ENCODE measurements at regions not wholly inside any gene's neighbourhood (a gene's known extent, or its start where the extent isn't known, plus 50 kb on each side); places are given as distances from the start of the nearest gene placed in this dataset.

DNA sequence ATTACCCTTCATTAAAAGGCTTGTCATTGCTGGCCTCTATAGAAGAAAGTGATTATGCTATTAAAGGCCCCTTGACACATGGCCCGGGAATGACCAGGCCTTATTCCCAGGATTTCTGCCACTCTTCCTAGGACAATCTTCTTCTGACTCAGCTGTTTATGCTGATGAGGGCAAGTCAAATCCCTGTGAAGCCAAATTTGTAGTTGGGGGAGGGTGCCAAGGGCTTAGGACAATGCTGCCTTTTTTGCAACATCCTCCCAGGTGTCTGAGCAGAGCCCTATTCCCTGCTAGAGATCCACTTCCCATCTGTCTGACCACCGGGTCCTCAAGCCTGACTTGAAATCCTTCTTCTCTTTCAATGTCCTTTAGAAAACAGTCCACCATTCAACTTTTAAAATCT lies 230.7 kb upstream of the SRRM4 start:
- no peak for DNase-seq
- Histone ChIP-seq H3K9me3 (no peaks in the 10 kb centered on the region), H3K27me3 (no peaks in the 10 kb centered on the region), H3K4me1 (no peaks in the 10 kb centered on the region), H3K27ac (no peak overlapping the region), H3K36me3 (no peaks in the 10 kb centered on the region), H3K4me3 (no peak overlapping the region)
- TF ChIP-seq, protein P1, sequence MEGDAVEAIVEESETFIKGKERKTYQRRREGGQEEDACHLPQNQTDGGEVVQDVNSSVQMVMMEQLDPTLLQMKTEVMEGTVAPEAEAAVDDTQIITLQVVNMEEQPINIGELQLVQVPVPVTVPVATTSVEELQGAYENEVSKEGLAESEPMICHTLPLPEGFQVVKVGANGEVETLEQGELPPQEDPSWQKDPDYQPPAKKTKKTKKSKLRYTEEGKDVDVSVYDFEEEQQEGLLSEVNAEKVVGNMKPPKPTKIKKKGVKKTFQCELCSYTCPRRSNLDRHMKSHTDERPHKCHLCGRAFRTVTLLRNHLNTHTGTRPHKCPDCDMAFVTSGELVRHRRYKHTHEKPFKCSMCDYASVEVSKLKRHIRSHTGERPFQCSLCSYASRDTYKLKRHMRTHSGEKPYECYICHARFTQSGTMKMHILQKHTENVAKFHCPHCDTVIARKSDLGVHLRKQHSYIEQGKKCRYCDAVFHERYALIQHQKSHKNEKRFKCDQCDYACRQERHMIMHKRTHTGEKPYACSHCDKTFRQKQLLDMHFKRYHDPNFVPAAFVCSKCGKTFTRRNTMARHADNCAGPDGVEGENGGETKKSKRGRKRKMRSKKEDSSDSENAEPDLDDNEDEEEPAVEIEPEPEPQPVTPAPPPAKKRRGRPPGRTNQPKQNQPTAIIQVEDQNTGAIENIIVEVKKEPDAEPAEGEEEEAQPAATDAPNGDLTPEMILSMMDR (IDR thresholded peaks at IDR 0.05): no peak
- ATAC-seq: no peak
- intact Hi-C loops (cut with DNase I): no loop called here

DNA sequence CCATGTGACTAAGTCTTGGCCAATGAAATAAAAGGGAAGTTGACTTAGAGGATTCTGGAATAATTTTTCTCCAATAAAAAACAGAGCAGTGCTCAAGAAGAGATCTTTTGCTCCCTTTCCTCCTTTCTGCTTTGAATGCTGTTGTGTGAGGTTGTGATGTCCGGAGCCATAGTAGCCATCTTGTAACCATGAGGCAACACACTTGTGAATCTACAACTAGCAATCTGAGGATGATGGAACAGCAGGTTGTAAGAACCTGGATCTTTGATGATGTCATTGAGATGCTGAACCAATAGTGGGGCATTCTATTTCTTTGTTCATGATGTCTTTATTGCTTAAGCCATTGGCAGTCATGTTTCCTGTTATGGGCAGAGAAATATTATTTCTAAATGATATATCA lies 230.0 kb upstream of the SRRM4 start:
- Histone ChIP-seq H3K4me1 (no peaks in the 10 kb centered on the region), H3K27ac (no peak overlapping the region), H3K4me3 (no peak overlapping the region), H3K36me3 (no peaks in the 10 kb centered on the region), H3K27me3 (no peaks in the 10 kb centered on the region), H3K9me3 (no peaks in the 10 kb centered on the region)
- TF ChIP-seq, protein P1 (IDR thresholded peaks at IDR 0.05): no peak
- ATAC-seq (no peak), DNase-seq (no peak)
- intact Hi-C loops (cut with DNase I): no loop called here

DNA sequence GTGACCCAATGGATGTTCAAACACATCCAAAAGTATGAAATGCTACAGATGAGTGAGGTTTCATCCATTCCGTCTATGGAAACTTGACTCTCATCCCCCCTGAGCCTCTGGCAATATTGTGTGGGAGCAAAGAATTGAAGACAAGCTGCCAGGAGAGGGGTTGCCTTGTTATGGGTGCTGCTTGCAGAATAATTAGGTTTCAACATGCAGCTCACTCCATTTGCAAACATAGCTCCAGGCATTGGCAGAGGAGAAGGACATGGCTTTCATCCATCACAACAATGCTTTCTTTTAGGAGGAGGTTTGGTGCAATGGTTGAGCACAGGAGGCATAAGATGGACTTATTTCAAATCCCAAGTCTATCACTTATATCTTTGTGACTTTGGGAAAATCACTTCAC lies 220.7 kb upstream of the SRRM4 start:
- Histone ChIP-seq H3K36me3 (no peaks in the 10 kb centered on the region), H3K9me3 (no peaks in the 10 kb centered on the region), H3K27ac (no peak overlapping the region), H3K4me1 (no peaks in the 10 kb centered on the region), H3K27me3 (no peaks in the 10 kb centered on the region), H3K4me3 (no peak overlapping the region)
- ATAC-seq: no peak
- DNase-seq: no peak
- intact Hi-C loops (cut with DNase I): no loop called here
- TF ChIP-seq, protein P1 (IDR thresholded peaks at IDR 0.05): no peak

DNA sequence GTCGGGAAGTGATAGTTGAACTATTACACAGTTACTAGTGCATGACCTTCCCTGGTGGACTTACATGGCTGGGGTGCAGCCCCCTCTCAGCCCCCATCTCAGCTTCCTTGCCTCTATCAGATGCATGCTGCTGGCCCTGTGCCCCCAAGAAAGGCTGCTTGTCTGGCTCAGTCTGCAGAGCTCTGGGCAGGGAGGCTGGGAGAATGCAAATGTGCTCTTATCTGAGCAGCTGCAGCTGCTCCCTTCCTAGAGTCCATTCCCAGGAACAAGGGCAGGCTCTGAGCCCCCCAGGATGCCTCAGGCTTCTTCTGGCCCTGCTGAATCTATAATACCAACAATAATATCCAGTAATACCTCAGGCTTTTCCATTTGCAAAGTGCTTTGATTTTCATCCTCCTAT lies 218.1 kb upstream of the SRRM4 start:
- H3K9me3 ChIP-seq: no peaks in the 10 kb centered on the region
- intact Hi-C loops (cut with DNase I): no loop called here
- DNase-seq (no peak), ATAC-seq (no peak)
- no peak overlapping the region for H3K27ac ChIP-seq
- H3K36me3 ChIP-seq: no peaks in the 10 kb centered on the region
- H3K4me1 ChIP-seq: no peaks in the 10 kb centered on the region
- TF ChIP-seq, protein P1 (IDR thresholded peaks at IDR 0.05): no peak
- no peaks in the 10 kb centered on the region for H3K27me3 ChIP-seq
- no peak overlapping the region for H3K4me3 ChIP-seq

DNA sequence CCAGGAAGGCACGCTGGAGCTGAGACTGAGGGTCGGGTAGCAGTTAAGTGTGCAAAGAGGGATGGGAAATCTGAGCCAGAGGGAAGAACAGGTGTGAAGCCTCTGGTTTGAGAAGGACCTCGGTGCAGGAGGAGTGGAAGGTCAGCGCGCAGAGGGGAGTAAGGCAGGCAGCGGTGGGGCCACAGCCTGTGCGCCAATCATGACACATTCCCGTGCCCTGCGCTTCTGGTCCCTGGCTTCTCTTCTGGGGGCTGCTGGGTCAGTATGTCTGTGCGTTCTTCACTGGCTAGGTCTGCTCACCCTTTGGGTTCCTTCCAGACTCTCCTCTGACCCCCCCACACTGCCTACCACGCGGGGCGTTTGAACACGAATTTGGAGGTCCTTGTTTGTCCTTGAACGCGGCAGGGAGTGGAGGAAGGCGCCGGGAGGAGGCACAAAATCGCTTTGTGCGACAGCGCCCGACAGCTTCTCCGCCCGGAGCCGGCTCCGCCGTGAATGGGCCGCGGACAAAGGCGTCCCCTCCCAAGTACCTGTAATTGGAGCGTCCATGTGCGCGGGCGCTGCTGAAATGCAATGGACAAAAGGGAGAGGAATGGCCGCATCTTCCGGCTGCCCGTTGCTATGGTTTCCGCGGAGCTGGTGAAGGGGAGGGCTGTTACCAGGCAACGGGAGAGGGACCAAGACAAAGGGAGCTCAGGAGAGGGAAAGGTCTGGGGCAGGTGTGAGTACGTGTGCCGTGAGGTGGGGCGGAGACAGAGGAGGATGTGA lies 207.2 kb upstream of the SRRM4 start:
- H3K27me3 ChIP-seq: peaks cover 11% of the 10 kb centered on the region

More for the DNA sequence above, 207.2 kb upstream of the SRRM4 start:
- Histone ChIP-seq H3K9me3 (no peaks in the 10 kb centered on the region), H3K4me1 (no peaks in the 10 kb centered on the region), H3K4me3 (no peak overlapping the region), H3K36me3 (no peaks in the 10 kb centered on the region), H3K27ac (no peak overlapping the region)
- ATAC-seq (no peak), DNase-seq (no peak)
- TF ChIP-seq, protein P1 (IDR thresholded peaks at IDR 0.05): no peak
- intact Hi-C loops (cut with DNase I): no loop called here

Data from upper lobe of right lung (tissue), 1 donor.